GM12864 (cell line): ENCODE measurements at regions not wholly inside any gene's neighbourhood (a gene's known extent, or its start where the extent isn't known, plus 50 kb on each side); places are given as distances from the start of the nearest gene placed in this dataset.

ENCODE experiments used
- DNase-seq: peaks from one replicate; pipeline ENCODE4 v3.0.0-alpha.2; 2011; ENCODE audit warnings: low read depth
- H3K4me3 ChIP-seq: 2 replicates; pipeline ENCODE4 v1.5.1; 2011; ENCODE audit warnings: mild to moderate bottlenecking, low read depth, low read length, control low read depth
- TF ChIP-seq, protein P1 (sequence below): IDR thresholded peaks from 2 replicates; pipeline ENCODE4 v1.5.1; 2011; ENCODE audit warnings: low read depth, mild to moderate bottlenecking, moderate library complexity, low read length, control low read depth, inconsistent platforms; ENCODE audit errors: missing control alignments

DNA sequence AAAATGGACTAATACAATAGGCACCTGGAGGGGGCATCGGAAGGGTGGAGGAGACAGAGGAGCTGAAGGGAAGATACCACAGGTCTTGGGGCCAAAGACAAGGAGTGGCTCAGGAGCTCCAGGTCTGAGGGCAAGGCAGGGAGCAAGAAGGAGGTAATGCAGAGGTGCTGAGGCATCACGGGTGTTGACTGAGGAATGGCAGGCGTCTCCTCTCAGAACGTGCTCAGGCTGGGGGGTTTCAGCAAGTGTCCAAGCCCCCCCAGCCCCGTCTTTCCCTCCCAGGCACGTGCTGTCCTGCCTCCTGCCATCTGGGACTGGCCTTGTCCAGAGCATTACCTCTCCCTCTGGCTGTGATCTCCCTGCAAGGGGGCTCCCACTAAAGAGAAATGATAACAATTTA, 265.4 kb downstream of the DCDC2C start:
- no peak for DNase-seq
- H3K4me3 ChIP-seq, result no peak overlapping the region
- TF ChIP-seq, protein P1, sequence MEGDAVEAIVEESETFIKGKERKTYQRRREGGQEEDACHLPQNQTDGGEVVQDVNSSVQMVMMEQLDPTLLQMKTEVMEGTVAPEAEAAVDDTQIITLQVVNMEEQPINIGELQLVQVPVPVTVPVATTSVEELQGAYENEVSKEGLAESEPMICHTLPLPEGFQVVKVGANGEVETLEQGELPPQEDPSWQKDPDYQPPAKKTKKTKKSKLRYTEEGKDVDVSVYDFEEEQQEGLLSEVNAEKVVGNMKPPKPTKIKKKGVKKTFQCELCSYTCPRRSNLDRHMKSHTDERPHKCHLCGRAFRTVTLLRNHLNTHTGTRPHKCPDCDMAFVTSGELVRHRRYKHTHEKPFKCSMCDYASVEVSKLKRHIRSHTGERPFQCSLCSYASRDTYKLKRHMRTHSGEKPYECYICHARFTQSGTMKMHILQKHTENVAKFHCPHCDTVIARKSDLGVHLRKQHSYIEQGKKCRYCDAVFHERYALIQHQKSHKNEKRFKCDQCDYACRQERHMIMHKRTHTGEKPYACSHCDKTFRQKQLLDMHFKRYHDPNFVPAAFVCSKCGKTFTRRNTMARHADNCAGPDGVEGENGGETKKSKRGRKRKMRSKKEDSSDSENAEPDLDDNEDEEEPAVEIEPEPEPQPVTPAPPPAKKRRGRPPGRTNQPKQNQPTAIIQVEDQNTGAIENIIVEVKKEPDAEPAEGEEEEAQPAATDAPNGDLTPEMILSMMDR, result no peak

DNA sequence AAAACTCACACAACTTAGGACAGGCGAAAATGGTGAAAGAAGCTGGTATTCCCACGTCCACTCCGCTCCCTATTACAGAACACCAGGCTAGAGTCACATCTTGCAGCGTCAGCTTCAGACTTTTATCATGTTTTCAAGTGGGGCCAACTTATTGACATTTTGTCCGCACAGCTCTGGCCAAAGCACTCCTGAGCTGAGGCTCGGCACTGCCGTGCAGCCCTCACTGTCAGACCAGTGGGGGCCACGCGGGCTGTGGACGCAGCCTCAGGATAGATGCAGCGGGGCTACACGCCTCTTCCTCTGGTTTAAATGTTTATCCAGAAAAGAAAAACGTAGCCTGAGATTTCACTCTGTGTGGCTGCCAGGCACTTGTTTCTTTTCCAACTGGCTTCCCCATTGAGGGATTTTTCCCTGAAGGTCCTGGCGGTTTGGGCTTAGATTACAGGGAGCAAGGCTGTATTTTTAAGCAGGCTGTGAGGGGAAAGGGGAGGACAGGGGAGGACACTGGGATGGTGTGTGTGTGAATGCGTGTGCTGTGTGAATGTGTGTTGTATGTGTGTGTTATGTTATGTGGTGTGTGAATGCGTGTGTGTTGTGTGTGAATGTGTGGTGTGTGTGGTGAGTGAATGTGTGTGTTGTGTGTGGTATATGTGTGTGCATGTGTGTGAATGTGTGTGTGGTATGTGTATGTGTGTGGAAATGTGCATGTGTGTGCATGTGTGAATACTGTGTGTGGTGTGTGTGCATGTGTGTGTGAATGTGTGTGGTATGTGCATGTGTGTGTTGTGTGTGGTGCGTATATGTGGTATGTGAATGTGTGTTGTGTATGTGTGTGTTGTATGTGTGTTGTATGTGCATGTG, 267.6 kb downstream of the DCDC2C start:
- TF ChIP-seq, protein P1, result no peak
- DNase-seq, result no peak
- no peak overlapping the region for H3K4me3 ChIP-seq

DNA sequence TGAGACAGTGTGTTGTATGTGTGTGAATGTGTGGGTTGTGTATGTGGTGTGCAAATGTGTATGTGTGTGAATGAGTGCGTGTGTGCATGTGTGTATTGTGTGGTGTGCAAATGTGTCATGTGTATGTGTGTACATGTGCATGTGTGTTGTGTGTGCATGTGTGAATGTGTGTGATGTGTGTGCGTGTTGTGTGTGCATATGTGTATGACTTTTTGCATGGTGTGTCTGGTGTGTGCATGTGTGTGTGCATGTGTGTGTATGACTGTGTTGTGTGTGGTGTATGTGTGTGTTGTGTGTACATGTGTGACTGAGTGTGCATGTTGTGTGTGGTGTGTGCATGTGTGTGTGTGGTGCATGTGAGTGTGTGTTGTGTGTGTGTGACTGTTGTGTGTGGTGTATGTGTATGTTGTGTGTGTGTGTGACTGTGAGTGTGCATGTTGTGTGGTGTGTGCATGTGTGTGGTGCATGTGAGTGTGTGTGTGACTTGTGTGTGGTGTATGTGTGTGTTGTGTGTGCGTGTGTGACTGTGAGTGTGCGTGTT, 268.3 kb downstream of the DCDC2C start:
- H3K4me3 ChIP-seq, result no peak overlapping the region
- TF ChIP-seq, protein P1, result no peak
- no peak for DNase-seq

DNA sequence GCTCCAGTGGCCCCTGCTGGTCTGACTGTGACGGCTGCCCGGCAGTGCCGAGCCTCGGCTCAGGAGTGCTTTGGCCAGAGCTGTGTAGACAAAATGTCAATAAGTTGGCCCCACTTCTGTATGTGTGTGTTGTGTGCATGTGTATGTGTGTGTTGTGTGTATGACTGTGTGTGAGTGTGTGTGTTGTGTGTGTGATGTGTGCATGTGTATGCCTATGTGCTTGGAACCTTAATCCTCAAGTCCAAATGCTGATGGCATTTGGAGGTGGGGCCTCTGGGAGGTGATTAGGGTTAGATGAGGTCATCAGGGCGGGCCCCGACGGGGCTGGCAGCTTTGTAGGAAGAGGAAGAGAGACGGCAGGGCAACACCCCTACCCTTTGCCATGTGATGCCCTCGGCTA, 269.0 kb downstream of the DCDC2C start:
- no peak overlapping the region for H3K4me3 ChIP-seq
- no peak for DNase-seq
- TF ChIP-seq, protein P1, result no peak

DNA sequence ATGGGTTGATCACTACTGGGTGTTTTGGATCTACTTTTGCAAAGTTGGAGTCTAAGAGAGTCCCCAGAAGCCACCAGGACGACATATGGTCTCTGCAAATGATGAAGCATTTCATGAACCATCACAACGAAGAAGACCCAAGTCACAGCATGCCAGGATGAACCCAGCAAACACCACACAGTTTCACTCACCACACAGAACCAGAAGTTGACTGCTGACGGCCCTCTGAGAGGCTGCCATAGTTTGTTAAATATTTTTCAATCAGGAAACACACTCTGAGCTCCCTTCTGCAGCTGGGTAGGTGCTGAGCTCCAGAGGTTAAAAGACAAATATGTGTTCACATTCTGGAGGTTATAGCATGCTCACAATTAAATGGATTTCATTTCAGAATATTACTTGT, 271.4 kb downstream of the DCDC2C start:
- TF ChIP-seq, protein P1, result no peak
- no peak overlapping the region for H3K4me3 ChIP-seq
- DNase-seq, result no peak

DNA sequence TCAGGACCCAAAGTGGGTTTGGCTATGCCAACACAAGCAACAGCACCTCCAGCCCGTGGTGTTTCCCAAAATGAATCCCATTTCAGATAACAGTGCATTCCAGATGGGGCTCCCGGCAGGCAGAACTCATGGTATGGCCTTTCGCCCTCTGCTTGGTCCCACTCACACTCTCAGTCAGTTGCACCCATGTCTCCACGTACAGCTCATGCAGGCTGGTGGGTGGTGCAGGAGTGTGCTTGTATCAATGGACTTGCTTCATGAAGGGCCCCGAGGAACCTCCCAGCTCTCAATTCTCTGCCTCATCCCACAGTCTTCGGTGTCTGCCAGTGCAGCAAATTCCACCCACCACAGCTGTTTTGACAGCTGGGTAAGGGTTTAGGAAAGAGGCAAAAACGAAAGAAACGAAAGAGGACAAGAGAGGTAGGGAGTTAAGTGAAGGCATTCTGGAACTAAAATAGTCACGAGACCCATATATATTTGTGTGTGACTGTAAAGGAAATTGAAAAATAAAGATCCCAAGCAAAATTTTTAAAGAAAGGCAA, 278.1 kb downstream of the DCDC2C start:
- TF ChIP-seq, protein P1, result no peak
- DNase-seq, result no peak
- H3K4me3 ChIP-seq, result no peak overlapping the region
